ENCODE measurements at regions not wholly inside any gene's neighbourhood (a gene's known extent, or its start where the extent isn't known, plus 50 kb on each side); places are given as distances from the start of the nearest gene placed in this dataset.
"Not testable (repeated sequence)": the region's sequence is repeated elsewhere in the genome, so short reads cannot be mapped to it uniquely, and the experiment has no call there.

DNA sequence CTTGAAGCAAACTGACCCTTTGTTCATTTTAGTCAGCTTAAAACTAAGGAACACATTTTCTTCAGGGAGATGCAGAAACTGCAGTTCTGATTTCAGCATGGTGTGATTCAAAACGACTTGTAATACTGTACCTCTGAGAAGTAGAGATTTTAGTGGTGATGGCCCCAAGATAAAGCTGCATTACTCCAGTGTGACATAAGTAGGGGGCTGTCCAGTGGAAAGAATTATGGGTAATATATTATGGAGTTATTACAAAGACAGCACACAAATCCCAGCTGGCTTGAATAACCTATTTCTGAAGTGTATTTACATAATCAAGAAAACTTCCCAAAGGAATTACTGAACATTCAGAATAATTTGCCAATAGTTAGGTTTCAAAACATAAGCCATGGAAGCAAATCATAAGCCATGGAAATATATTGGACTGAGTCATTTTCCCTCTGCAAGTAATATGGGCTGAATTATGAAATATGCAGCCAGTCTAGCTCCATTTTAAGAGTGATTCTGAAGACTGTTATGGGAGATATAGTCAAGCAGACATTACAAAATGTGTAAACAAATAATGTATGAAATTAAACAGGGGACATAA, 133.7 kb upstream of the FBXL17 start:
- TF ChIP-seq, protein P1, sequence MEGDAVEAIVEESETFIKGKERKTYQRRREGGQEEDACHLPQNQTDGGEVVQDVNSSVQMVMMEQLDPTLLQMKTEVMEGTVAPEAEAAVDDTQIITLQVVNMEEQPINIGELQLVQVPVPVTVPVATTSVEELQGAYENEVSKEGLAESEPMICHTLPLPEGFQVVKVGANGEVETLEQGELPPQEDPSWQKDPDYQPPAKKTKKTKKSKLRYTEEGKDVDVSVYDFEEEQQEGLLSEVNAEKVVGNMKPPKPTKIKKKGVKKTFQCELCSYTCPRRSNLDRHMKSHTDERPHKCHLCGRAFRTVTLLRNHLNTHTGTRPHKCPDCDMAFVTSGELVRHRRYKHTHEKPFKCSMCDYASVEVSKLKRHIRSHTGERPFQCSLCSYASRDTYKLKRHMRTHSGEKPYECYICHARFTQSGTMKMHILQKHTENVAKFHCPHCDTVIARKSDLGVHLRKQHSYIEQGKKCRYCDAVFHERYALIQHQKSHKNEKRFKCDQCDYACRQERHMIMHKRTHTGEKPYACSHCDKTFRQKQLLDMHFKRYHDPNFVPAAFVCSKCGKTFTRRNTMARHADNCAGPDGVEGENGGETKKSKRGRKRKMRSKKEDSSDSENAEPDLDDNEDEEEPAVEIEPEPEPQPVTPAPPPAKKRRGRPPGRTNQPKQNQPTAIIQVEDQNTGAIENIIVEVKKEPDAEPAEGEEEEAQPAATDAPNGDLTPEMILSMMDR (IDR thresholded peaks at IDR 0.05; ENCODE audit: unreplicated experiment in 3 of 3), result no peak
- H3K9me3 Mint-ChIP-seq, result no peaks in the 10 kb centered on the region
- H3K4me3 Mint-ChIP-seq, result no peak overlapping the region
- H3K36me3 Mint-ChIP-seq (ENCODE audit: low read depth), result no peaks in the 10 kb centered on the region
- no peak overlapping the region for H3K27ac Mint-ChIP-seq
- no peaks in the 10 kb centered on the region for H3K27me3 Mint-ChIP-seq (ENCODE audit: low read depth)
- peaks cover 4% of the 10 kb centered on the region for H3K4me1 Mint-ChIP-seq

DNA sequence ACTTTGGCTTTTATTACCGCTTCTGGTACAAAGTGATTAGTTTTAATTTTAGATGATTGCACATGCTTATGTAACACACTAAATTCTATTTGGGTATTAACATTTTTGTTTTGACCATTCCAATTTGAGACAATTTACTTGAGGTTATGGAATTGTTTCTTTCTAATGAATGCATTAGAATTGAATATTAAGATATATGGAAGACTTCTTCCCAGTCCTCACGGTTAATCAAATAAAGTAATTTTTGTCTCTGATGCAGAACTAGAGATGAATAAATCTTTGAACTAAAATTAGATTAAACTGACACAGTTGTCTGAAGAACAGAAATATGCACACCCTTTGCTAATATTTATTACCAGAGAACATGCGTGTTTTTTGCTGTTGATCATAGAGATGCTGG, 127.1 kb upstream of the FBXL17 start:
- Mint-ChIP-seq H3K27me3 (ENCODE audit: low read depth) (no peaks in the 10 kb centered on the region), H3K4me3 (no peak overlapping the region), H3K27ac (no peak overlapping the region), H3K36me3 (ENCODE audit: low read depth) (no peaks in the 10 kb centered on the region), H3K9me3 (no peaks in the 10 kb centered on the region), H3K4me1 (no peaks in the 10 kb centered on the region)
- TF ChIP-seq, protein P1 (IDR thresholded peaks at IDR 0.05; ENCODE audit: unreplicated experiment in 3 of 3), result no peak

DNA sequence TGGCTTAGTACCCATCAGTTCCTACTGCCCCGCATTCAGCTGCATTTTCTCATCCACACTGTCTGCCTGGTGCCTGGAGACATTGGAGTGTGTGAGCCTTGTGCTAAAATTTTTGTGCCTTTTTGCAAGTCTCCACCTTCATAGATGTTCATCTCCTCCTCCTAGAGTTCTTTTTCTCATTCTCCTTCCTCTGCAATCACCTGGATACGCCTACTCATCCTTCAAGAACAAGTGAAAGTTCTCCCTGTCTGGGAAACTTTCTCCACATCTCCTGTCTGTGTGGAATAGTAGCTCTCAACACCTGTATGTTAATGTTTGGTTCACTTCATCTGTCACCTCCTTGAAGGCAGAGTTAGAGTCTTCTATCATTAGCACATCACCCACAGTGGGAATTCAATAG, 125.7 kb upstream of the FBXL17 start:
- Mint-ChIP-seq H3K27ac (no peak overlapping the region), H3K36me3 (ENCODE audit: low read depth) (no peaks in the 10 kb centered on the region), H3K4me3 (no peak overlapping the region), H3K4me1 (no peaks in the 10 kb centered on the region), H3K9me3 (no peaks in the 10 kb centered on the region), H3K27me3 (ENCODE audit: low read depth) (no peaks in the 10 kb centered on the region)
- TF ChIP-seq, protein P1 (IDR thresholded peaks at IDR 0.05; ENCODE audit: unreplicated experiment in 3 of 3), result no peak

DNA sequence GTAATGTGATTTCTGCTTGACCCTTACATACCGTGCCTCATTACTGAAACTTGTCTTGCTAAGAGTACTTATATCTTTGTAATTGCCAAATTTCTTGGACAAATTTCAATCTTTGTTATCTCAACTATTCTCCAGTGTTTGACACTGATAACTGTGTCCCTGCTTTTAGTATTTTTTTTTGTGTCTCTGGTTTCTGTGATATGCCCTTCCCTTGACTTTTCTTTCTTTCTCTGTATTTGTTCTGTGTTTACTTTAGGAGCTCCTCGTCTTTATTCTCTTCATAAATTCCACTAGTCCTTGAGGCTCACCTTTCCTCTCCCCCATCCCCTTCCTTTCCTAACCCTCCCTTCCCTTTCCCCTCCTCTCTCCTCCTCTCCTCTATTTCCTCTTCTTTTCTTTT, 123.7 kb upstream of the FBXL17 start:
- no peaks in the 10 kb centered on the region for H3K36me3 Mint-ChIP-seq (ENCODE audit: low read depth)

DNA sequence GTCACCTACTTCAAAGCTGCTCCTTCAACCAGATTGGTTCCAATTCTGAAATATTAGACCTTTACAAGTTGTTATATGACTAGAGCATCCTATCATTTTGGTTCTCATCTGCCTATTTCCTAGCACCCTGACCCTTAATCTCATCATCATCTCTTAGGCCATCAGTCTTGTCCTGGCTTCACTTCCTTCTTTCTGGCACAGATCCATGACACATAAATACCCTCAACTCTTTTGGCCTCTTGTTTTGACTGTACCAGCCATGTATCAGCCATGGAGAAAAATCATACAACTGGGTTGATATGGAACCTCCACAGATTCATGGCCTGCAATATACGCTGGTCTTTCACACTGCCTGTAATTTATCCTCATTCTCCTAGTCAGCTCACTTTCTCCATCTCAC, 123.1 kb upstream of the FBXL17 start:
- no peaks in the 10 kb centered on the region for H3K36me3 Mint-ChIP-seq (ENCODE audit: low read depth)
- no peak overlapping the region for H3K4me3 Mint-ChIP-seq
- H3K27me3 Mint-ChIP-seq (ENCODE audit: low read depth), result no peaks in the 10 kb centered on the region
- peaks cover 8% of the 10 kb centered on the region for H3K9me3 Mint-ChIP-seq
- H3K27ac Mint-ChIP-seq, result no peak overlapping the region
- TF ChIP-seq, protein P1 (IDR thresholded peaks at IDR 0.05; ENCODE audit: unreplicated experiment in 3 of 3), result no peak
- no peaks in the 10 kb centered on the region for H3K4me1 Mint-ChIP-seq

More for the DNA sequence above, 123.7 kb upstream of the FBXL17 start:
- TF ChIP-seq, protein P1 (IDR thresholded peaks at IDR 0.05; ENCODE audit: unreplicated experiment in 3 of 3), result no peak
- no peaks in the 10 kb centered on the region for H3K4me1 Mint-ChIP-seq
- no peak overlapping the region for H3K27ac Mint-ChIP-seq
- peaks cover 7% of the 10 kb centered on the region for H3K9me3 Mint-ChIP-seq
- no peak overlapping the region for H3K4me3 Mint-ChIP-seq
- no peaks in the 10 kb centered on the region for H3K27me3 Mint-ChIP-seq (ENCODE audit: low read depth)

DNA sequence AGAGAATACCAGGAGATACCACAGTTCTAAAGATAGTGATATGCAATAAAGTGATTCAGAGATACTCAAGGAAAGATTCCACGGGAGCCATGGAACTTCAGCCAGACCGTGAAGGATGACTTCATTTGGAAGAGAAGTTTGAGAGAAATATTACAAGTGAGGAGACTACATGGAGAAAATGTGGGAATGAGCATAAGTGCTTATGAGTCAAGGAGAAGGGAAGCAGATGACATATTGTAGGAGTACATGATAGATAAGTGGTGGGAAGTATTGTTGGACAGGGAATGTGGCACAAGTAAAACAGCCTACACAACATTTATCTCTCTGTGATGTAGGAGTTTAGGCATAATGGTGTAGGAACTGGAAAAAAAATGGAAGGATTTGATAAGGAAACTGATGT, 122.1 kb upstream of the FBXL17 start:
- Mint-ChIP-seq H3K27me3 (ENCODE audit: low read depth) (no peaks in the 10 kb centered on the region), H3K4me1 (no peaks in the 10 kb centered on the region), H3K27ac (no peak overlapping the region), H3K36me3 (ENCODE audit: low read depth) (no peaks in the 10 kb centered on the region), H3K4me3 (no peak overlapping the region), H3K9me3 (peaks cover 14% of the 10 kb centered on the region)
- TF ChIP-seq, protein P1 (IDR thresholded peaks at IDR 0.05; ENCODE audit: unreplicated experiment in 3 of 3), result no peak

DNA sequence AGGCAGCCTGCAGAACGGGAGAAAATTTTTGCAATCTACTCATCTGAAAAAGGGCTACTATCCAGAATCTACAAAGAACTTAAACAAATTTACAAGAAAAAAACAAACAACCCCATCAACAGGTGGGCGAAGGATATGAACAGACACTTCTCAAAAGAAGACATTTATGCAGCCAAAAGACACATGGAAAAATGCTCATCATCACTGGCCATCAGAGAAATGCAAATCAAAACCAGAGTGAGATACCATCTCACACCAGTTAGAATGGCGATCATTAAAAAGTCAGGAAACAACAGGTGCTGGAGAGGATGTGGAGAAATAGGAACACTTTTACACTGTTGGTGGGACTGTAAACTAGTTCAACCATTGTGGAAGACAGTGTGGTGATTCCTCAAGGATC, 113.7 kb upstream of the FBXL17 start:
- not testable (repeated sequence) for H3K9me3 Mint-ChIP-seq; H3K36me3 Mint-ChIP-seq (ENCODE audit: low read depth); H3K27ac Mint-ChIP-seq; H3K4me3 Mint-ChIP-seq; H3K4me1 Mint-ChIP-seq; H3K27me3 Mint-ChIP-seq (ENCODE audit: low read depth)

All from nephron (organoid).